PC-3 (cell line): ENCODE measurements at regions not wholly inside any gene's neighbourhood (a gene's known extent, or its start where the extent isn't known, plus 50 kb on each side); places are given as distances from the start of the nearest gene placed in this dataset.

Experiments used
- EZH2 ChIP-seq: fragments of 300-600 bp; sonication (generic); IDR thresholded peaks from one replicate; pipeline ENCODE4 v1.6.1; 2017; ENCODE audit warnings: antibody characterized with exemption, mild to moderate bottlenecking, low read length; ENCODE audit not compliant: unreplicated experiment
- TF ChIP-seq, protein P1 (sequence below): fragments of 300-600 bp; sonication (generic); conservative IDR thresholded peaks from 2 replicates; pipeline ENCODE4 v1.5.1; 2017; ENCODE audit warnings: antibody characterized with exemption, low read depth, mild to moderate bottlenecking, low read length

DNA sequence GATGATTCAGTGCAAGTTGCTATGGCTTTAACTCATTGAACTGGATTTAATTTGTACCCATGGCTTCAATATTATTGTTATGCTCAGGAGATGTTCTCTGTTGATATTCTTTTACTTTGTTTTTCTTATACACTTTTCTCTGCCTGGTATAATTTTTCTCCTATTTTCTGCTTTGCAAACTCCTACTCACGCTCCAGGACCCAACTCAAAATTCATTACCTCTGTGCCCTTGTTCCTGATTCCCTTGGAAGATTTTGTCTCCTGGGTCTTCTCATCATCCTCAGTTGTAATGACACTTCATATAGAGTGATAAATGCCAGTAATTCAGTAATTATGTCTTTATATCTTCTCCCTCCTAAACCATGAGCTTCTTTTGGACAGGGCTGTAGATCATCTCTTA is 259.9 kb upstream of the JADE1 start:
- TF ChIP-seq, protein P1, sequence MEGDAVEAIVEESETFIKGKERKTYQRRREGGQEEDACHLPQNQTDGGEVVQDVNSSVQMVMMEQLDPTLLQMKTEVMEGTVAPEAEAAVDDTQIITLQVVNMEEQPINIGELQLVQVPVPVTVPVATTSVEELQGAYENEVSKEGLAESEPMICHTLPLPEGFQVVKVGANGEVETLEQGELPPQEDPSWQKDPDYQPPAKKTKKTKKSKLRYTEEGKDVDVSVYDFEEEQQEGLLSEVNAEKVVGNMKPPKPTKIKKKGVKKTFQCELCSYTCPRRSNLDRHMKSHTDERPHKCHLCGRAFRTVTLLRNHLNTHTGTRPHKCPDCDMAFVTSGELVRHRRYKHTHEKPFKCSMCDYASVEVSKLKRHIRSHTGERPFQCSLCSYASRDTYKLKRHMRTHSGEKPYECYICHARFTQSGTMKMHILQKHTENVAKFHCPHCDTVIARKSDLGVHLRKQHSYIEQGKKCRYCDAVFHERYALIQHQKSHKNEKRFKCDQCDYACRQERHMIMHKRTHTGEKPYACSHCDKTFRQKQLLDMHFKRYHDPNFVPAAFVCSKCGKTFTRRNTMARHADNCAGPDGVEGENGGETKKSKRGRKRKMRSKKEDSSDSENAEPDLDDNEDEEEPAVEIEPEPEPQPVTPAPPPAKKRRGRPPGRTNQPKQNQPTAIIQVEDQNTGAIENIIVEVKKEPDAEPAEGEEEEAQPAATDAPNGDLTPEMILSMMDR, result no peak
- no peak for TF ChIP-seq EZH2
